ENCODE measurements at regions not wholly inside any gene's neighbourhood (a gene's known extent, or its start where the extent isn't known, plus 50 kb on each side); places are given as distances from the start of the nearest gene placed in this dataset.
"Not testable (repeated sequence)": the region's sequence is repeated elsewhere in the genome, so short reads cannot be mapped to it uniquely, and the experiment has no call there.

DNA sequence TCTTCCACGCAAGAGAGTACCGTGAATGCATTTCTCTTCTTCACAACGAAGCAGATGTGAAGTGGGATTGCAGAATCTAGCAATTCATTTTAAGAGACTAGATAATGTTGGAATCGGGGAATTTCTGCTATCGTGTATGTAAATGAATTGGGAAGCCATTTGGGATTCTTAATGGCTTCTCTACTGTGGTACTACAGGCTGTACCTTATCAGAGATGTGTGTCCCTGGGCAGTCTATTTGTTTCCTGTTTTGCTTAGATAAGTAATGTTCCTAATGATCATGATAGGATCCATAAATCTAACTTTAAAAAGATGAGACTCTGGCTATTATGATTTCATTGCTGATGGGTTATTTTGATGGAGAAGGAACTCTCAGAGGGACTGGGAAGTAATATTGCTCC is 320.6 kb downstream of the REEP3 start:
- no peaks in the 10 kb centered on the region for H3K79me2 ChIP-seq (ENCODE audit: low read length)
- no peak overlapping the region for H3K4me2 ChIP-seq (ENCODE audit: low read length)
- no peaks in the 10 kb centered on the region for H3K36me3 ChIP-seq (replicated peaks; ENCODE audit: low read depth, low read length)
- no peak overlapping the region for H3K9ac ChIP-seq (ENCODE audit: low read length)
- H3K4me3 ChIP-seq (ENCODE audit: low read length): no peak overlapping the region
- H3K4me1 ChIP-seq (ENCODE audit: low read length): no peaks in the 10 kb centered on the region
- H2AFZ ChIP-seq (ENCODE audit: low read depth, low read length): no peak overlapping the region
- TF ChIP-seq, protein P1, sequence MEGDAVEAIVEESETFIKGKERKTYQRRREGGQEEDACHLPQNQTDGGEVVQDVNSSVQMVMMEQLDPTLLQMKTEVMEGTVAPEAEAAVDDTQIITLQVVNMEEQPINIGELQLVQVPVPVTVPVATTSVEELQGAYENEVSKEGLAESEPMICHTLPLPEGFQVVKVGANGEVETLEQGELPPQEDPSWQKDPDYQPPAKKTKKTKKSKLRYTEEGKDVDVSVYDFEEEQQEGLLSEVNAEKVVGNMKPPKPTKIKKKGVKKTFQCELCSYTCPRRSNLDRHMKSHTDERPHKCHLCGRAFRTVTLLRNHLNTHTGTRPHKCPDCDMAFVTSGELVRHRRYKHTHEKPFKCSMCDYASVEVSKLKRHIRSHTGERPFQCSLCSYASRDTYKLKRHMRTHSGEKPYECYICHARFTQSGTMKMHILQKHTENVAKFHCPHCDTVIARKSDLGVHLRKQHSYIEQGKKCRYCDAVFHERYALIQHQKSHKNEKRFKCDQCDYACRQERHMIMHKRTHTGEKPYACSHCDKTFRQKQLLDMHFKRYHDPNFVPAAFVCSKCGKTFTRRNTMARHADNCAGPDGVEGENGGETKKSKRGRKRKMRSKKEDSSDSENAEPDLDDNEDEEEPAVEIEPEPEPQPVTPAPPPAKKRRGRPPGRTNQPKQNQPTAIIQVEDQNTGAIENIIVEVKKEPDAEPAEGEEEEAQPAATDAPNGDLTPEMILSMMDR (IDR thresholded peaks at IDR 0.05; ENCODE audit: low read depth, low read length): no peak
- TF ChIP-seq EZH2phosphoT487 (IDR thresholded peaks at IDR 0.05; ENCODE audit: low read depth): no peak
- no peaks in the 10 kb centered on the region for H4K20me1 ChIP-seq (ENCODE audit: insufficient read depth, low read length)
- no peak overlapping the region for H3K27ac ChIP-seq (ENCODE audit: low read length)
- H3K27me3 ChIP-seq (ENCODE audit: low read depth, low read length): no peaks in the 10 kb centered on the region
- H3K9me3 ChIP-seq (ENCODE audit: insufficient read depth, low read length): no peaks in the 10 kb centered on the region

DNA sequence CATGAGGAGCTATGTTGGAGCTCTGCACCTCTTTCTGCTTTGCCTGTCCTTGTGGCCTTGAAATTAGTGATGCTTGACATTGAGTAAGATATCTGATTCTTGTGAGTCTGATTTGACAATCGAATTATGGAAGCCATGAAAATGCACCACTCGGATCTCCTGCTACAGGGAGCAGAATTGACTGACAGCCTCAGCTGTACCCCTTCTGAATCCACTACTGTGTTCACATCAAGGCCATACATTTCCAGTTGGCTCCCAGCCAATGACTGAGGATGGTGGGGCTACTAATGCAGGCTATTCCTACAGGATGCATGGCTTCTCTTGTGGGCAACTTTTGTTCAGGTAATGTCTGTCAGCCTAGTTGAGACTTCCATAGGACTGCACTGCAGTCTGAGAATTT is 321.9 kb downstream of the REEP3 start:
- Histone ChIP-seq H3K9me3 (ENCODE audit: insufficient read depth, low read length) (no peaks in the 10 kb centered on the region), H3K9ac (ENCODE audit: low read length) (no peak overlapping the region), H3K4me1 (ENCODE audit: low read length) (no peaks in the 10 kb centered on the region), H3K27me3 (ENCODE audit: low read depth, low read length) (no peaks in the 10 kb centered on the region), H3K36me3 (replicated peaks; ENCODE audit: low read depth, low read length) (no peaks in the 10 kb centered on the region), H3K4me2 (ENCODE audit: low read length) (no peak overlapping the region), H3K79me2 (ENCODE audit: low read length) (no peaks in the 10 kb centered on the region), H3K4me3 (ENCODE audit: low read length) (no peak overlapping the region), H3K27ac (ENCODE audit: low read length) (no peak overlapping the region), H2AFZ (ENCODE audit: low read depth, low read length) (no peak overlapping the region), H4K20me1 (ENCODE audit: insufficient read depth, low read length) (no peaks in the 10 kb centered on the region)
- no peak for TF ChIP-seq EZH2phosphoT487 (IDR thresholded peaks at IDR 0.05; ENCODE audit: low read depth)
- TF ChIP-seq, protein P1 (IDR thresholded peaks at IDR 0.05; ENCODE audit: low read depth, low read length): no peak

DNA sequence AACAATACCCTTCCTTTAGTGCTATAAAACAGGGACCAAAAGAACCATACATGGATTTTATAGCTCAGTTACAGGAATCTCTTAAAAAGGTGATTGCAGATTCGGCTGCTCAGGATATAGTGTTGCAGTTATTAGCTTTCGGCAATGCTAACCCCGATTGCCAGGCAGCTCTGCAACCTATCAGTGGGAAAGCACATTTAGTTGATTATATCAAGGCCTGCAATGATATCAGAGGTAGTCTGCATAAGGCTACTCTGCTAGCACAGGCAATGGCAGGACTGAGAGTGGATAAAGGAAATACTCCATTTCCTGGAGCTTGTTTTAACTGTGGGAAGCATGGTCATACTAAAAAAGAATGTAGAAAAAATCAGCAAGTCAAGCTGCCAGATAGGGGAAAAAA is 327.7 kb downstream of the REEP3 start:
- not testable (repeated sequence) for H3K79me2 ChIP-seq (ENCODE audit: low read length); H3K27me3 ChIP-seq (ENCODE audit: low read depth, low read length); H3K4me2 ChIP-seq (ENCODE audit: low read length); H3K36me3 ChIP-seq (replicated peaks; ENCODE audit: low read depth, low read length); H3K9ac ChIP-seq (ENCODE audit: low read length); H3K4me3 ChIP-seq (ENCODE audit: low read length); H2AFZ ChIP-seq (ENCODE audit: low read depth, low read length); H3K27ac ChIP-seq (ENCODE audit: low read length); H3K4me1 ChIP-seq (ENCODE audit: low read length); H4K20me1 ChIP-seq (ENCODE audit: insufficient read depth, low read length); H3K9me3 ChIP-seq (ENCODE audit: insufficient read depth, low read length)

DNA sequence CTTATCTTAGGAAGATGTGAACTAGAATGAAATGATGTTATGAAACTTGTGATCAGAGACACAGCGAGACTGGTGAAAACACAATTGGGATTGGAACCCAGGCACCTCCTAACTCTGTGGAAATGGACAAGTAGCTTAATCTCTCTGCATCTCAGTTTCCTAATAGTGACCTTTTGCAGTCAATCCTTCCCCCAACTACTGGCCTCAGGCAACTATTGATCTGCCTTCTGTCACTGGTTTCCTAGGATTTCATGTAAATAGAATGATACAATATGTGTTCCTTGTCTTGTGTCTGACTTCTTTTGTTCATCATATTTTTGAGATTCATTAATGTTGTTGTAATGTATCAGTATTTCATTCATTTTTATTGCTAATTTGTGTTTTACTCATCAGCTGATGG is 341.7 kb downstream of the REEP3 start:
- Histone ChIP-seq H3K36me3 (replicated peaks; ENCODE audit: low read depth, low read length) (no peaks in the 10 kb centered on the region), H3K27me3 (ENCODE audit: low read depth, low read length) (0 out of 2 replicates have a peak, but pooled peaks cover 9% of the 10 kb centered on the region), H3K4me1 (ENCODE audit: low read length) (peaks cover 6% of the 10 kb centered on the region), H3K4me2 (ENCODE audit: low read length) (no peak overlapping the region), H3K27ac (ENCODE audit: low read length) (no peak overlapping the region), H2AFZ (ENCODE audit: low read depth, low read length) (no peak overlapping the region), H3K4me3 (ENCODE audit: low read length) (no peak overlapping the region), H3K9me3 (ENCODE audit: insufficient read depth, low read length) (no peaks in the 10 kb centered on the region), H3K79me2 (ENCODE audit: low read length) (no peaks in the 10 kb centered on the region), H3K9ac (ENCODE audit: low read length) (no peak overlapping the region), H4K20me1 (ENCODE audit: insufficient read depth, low read length) (no peaks in the 10 kb centered on the region)
- no peak for TF ChIP-seq EZH2phosphoT487 (IDR thresholded peaks at IDR 0.05; ENCODE audit: low read depth)
- TF ChIP-seq, protein P1 (IDR thresholded peaks at IDR 0.05; ENCODE audit: low read depth, low read length): no peak

DNA sequence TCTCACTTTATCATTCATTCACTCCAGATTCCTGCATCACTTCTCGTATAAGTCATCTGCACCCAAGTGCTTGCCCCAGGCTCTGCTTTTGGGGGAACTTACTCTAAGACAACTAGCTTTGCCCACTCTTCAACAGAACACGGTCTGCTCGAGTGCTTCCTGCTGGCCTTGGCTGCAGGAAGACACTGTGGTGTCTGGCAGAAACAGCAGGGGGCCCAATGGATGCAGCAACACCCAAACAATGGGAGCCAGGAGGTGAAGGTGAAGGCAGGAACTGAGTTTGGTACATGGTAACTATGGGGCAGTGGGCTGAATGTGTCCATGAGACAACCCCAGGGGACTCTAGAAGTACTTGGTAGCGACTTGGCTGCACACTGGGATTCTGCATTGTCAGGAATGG is 344.0 kb downstream of the REEP3 start:
- H3K79me2 ChIP-seq (ENCODE audit: low read length): no peaks in the 10 kb centered on the region
- no peaks in the 10 kb centered on the region for H3K9me3 ChIP-seq (ENCODE audit: insufficient read depth, low read length)
- no peak overlapping the region for H3K9ac ChIP-seq (ENCODE audit: low read length)
- H4K20me1 ChIP-seq (ENCODE audit: insufficient read depth, low read length): no peaks in the 10 kb centered on the region
- no peak for TF ChIP-seq EZH2phosphoT487 (IDR thresholded peaks at IDR 0.05; ENCODE audit: low read depth)
- TF ChIP-seq, protein P1 (IDR thresholded peaks at IDR 0.05; ENCODE audit: low read depth, low read length): no peak
- no peak overlapping the region for H2AFZ ChIP-seq (ENCODE audit: low read depth, low read length)
- no peaks in the 10 kb centered on the region for H3K36me3 ChIP-seq (replicated peaks; ENCODE audit: low read depth, low read length)
- peaks cover 6% of the 10 kb centered on the region for H3K4me1 ChIP-seq (ENCODE audit: low read length)
- H3K4me2 ChIP-seq (ENCODE audit: low read length): no peak overlapping the region
- no peak overlapping the region for H3K4me3 ChIP-seq (ENCODE audit: low read length)
- no peak overlapping the region for H3K27ac ChIP-seq (ENCODE audit: low read length)
- 0 out of 2 replicates have a peak, but pooled peaks cover 9% of the 10 kb centered on the region for H3K27me3 ChIP-seq (ENCODE audit: low read depth, low read length)
